Ovary (tissue), 3 donors: ENCODE measurements at regions not wholly inside any gene's neighbourhood (a gene's known extent, or its start where the extent isn't known, plus 50 kb on each side); places are given as distances from the start of the nearest gene placed in this dataset.

ENCODE experiments used
- CTCF ChIP-seq, 3 donors: fragments of 450-650 bp in 2 of 3; fragments of 200-600 bp in 1 of 3; IDR thresholded peaks; one replicate each; pipeline versions ENCODE4 v1.5.1 to v1.8.0; 2016 to 2022; ENCODE audit warnings: antibody characterized with exemption in 3 of 3, mild to moderate bottlenecking in 1 of 3
- EP300 ChIP-seq: sonication (generic); formaldehyde crosslinking; IDR thresholded peaks from one replicate; pipeline ENCODE4 v1.6.1; 2017; ENCODE audit warnings: antibody characterized with exemption
- POLR2A ChIP-seq: fragments of 450-650 bp; IDR thresholded peaks from one replicate; pipeline ENCODE4 v1.6.1; 2017; ENCODE audit warnings: antibody characterized with exemption, mild to moderate bottlenecking, moderate library complexity
- donor health status: DM: no; HTN: no; CAD: no.

- TF ChIP-seq CTCF (IDR thresholded peaks at IDR 0.05) (no peak), POLR2A (no peak), EP300 (no peak)
Measured at GRCh38 chr14:39547845-39548244, 115.6 kb upstream of the FBXO33 start.
